ENCODE measurements at regions not wholly inside any gene's neighbourhood (a gene's known extent, or its start where the extent isn't known, plus 50 kb on each side); places are given as distances from the start of the nearest gene placed in this dataset.

- TF ChIP-seq POLR2A (IDR thresholded peaks at IDR 0.05) = no peak
- no peak for TF ChIP-seq CTCF (IDR thresholded peaks at IDR 0.05)
- no peak for TF ChIP-seq POLR2AphosphoS5 (IDR thresholded peaks at IDR 0.05; ENCODE audit: insufficient read depth in 1 of 2, low read depth in 1 of 2)
Measured at GRCh38 chr1:96997717-96998116, 276.1 kb downstream of the PTBP2 start.
